ENCODE measurements at regions not wholly inside any gene's neighbourhood (a gene's known extent, or its start where the extent isn't known, plus 50 kb on each side); places are given as distances from the start of the nearest gene placed in this dataset.

GRCh38 chr6:103153016-103153415 lies 1706.7 kb downstream of the HACE1 start:
- no peak for TF ChIP-seq CREB1 (CRISPR knock-in tag; IDR thresholded peaks at IDR 0.05)
- TF ChIP-seq MXD4 (CRISPR knock-in tag; IDR thresholded peaks at IDR 0.05; ENCODE audit: borderline replicate concordance) = no peak
- TF ChIP-seq ZNF138 (CRISPR knock-in tag; conservative IDR thresholded peaks at IDR 0.05) = no peak
- TF ChIP-seq CTCF (IDR thresholded peaks at IDR 0.05) = no peak

Data from WTC11 (cell line).